ENCODE measurements at regions not wholly inside any gene's neighbourhood (a gene's known extent, or its start where the extent isn't known, plus 50 kb on each side); places are given as distances from the start of the nearest gene placed in this dataset.
"Not testable (repeated sequence)": the region's sequence is repeated elsewhere in the genome, so short reads cannot be mapped to it uniquely, and the experiment has no call there.

- ChIA-PET CTCF (interaction anchor here (0.7 kb wide), 1 partner anchor 652 kb away, joined by 5 read pairs; no protein-coding TSS in a partner anchor), POLR2A (interaction anchor here (0.6 to 0.7 kb wide), 2 partner anchors 334 to 1126 kb away, joined by 3 read pairs; no protein-coding TSS in a partner anchor)
- Mint-ChIP-seq H3K27me3 (ENCODE audit: insufficient read depth, unreplicated experiment) (peaks cover 78% of the 10 kb centered on the region), H3K4me3 (ENCODE audit: unreplicated experiment) (no peak overlapping the region), H3K36me3 (ENCODE audit: insufficient read depth, unreplicated experiment) (no peaks in the 10 kb centered on the region), H3K27ac (ENCODE audit: low read depth, unreplicated experiment) (no peak overlapping the region), H3K4me1 (ENCODE audit: insufficient read depth, unreplicated experiment) (no peaks in the 10 kb centered on the region), H3K9me3 (ENCODE audit: unreplicated experiment) (no peaks in the 10 kb centered on the region)
- TF ChIP-seq CTCF (IDR thresholded peaks at IDR 0.05; ENCODE audit: unreplicated experiment), result no peak
- DNase-seq (ENCODE audit: unreplicated experiment), result peak; percentile 6
- BruUV-seq (replicated peaks), result no TSS peak
- intact Hi-C loops (cut with micrococcal nuclease), result loop anchor here (1.0 kb wide), 1 partner anchor 609 kb away; no protein-coding TSS in a partner anchor
Observed at GRCh38 chr16:61432421-61432820, 603.8 kb downstream of the CDH8 start.

- TF ChIP-seq CTCF (IDR thresholded peaks at IDR 0.05; ENCODE audit: unreplicated experiment), result no peak
- CTCF ChIA-PET, result no interaction called here
- no peak overlapping the region for H3K27ac Mint-ChIP-seq (ENCODE audit: low read depth, unreplicated experiment)
Observed at GRCh38 chr16:61421111-61421510, 615.1 kb downstream of the CDH8 start.

GRCh38 chr16:61419791-61420190, 616.4 kb downstream of the CDH8 start:
- no peaks in the 10 kb centered on the region for H3K36me3 Mint-ChIP-seq (ENCODE audit: insufficient read depth, unreplicated experiment)
- intact Hi-C loops (cut with micrococcal nuclease), result no loop called here
- no peaks in the 10 kb centered on the region for H3K9me3 Mint-ChIP-seq (ENCODE audit: unreplicated experiment)
- H3K4me3 Mint-ChIP-seq (ENCODE audit: unreplicated experiment), result no peak overlapping the region
- H3K27ac Mint-ChIP-seq (ENCODE audit: low read depth, unreplicated experiment), result no peak overlapping the region
- no peak for DNase-seq (ENCODE audit: unreplicated experiment)
- H3K4me1 Mint-ChIP-seq (ENCODE audit: insufficient read depth, unreplicated experiment), result no peaks in the 10 kb centered on the region
- CTCF ChIA-PET, result no interaction called here
- peaks cover 34% of the 10 kb centered on the region for H3K27me3 Mint-ChIP-seq (ENCODE audit: insufficient read depth, unreplicated experiment)
- POLR2A ChIA-PET, result no interaction called here
- TF ChIP-seq CTCF (IDR thresholded peaks at IDR 0.05; ENCODE audit: unreplicated experiment), result no peak
- no TSS peak for BruUV-seq (replicated peaks)

More at GRCh38 chr16:61421111-61421510, 615.1 kb downstream of the CDH8 start:
- POLR2A ChIA-PET, result no interaction called here
- no peaks in the 10 kb centered on the region for H3K36me3 Mint-ChIP-seq (ENCODE audit: insufficient read depth, unreplicated experiment)
- H3K4me3 Mint-ChIP-seq (ENCODE audit: unreplicated experiment), result no peak overlapping the region
- H3K4me1 Mint-ChIP-seq (ENCODE audit: insufficient read depth, unreplicated experiment), result no peaks in the 10 kb centered on the region
- intact Hi-C loops (cut with micrococcal nuclease), result no loop called here
- peaks cover 27% of the 10 kb centered on the region for H3K27me3 Mint-ChIP-seq (ENCODE audit: insufficient read depth, unreplicated experiment)
- H3K9me3 Mint-ChIP-seq (ENCODE audit: unreplicated experiment), result no peaks in the 10 kb centered on the region
- DNase-seq (ENCODE audit: unreplicated experiment), result no peak
- BruUV-seq (replicated peaks), result no TSS peak

GRCh38 chr16:61418802-61419201, 617.4 kb downstream of the CDH8 start:
- CTCF ChIA-PET; POLR2A ChIA-PET; H3K4me1 Mint-ChIP-seq (ENCODE audit: insufficient read depth, unreplicated experiment): not testable (repeated sequence)

GRCh38 chr16:61415126-61415525, 621.1 kb downstream of the CDH8 start:
- no peak for DNase-seq (ENCODE audit: unreplicated experiment)
- H3K27me3 Mint-ChIP-seq (ENCODE audit: insufficient read depth, unreplicated experiment), result peaks cover 68% of the 10 kb centered on the region
- no peak overlapping the region for H3K27ac Mint-ChIP-seq (ENCODE audit: low read depth, unreplicated experiment)
- H3K9me3 Mint-ChIP-seq (ENCODE audit: unreplicated experiment), result no peaks in the 10 kb centered on the region
- TF ChIP-seq CTCF (IDR thresholded peaks at IDR 0.05; ENCODE audit: unreplicated experiment), result no peak
- POLR2A ChIA-PET, result no interaction called here
- no TSS peak for BruUV-seq (replicated peaks)
- no peaks in the 10 kb centered on the region for H3K36me3 Mint-ChIP-seq (ENCODE audit: insufficient read depth, unreplicated experiment)
- CTCF ChIA-PET, result interaction anchor here (0.9 kb wide), 1 partner anchor 23 kb away, joined by 3 read pairs; no protein-coding TSS in a partner anchor
- no peaks in the 10 kb centered on the region for H3K4me1 Mint-ChIP-seq (ENCODE audit: insufficient read depth, unreplicated experiment)
- intact Hi-C loops (cut with micrococcal nuclease), result no loop called here
- H3K4me3 Mint-ChIP-seq (ENCODE audit: unreplicated experiment), result no peak overlapping the region

More at GRCh38 chr16:61418802-61419201, 617.4 kb downstream of the CDH8 start:
- H3K27me3 Mint-ChIP-seq (ENCODE audit: insufficient read depth, unreplicated experiment), result peaks cover 44% of the 10 kb centered on the region
- H3K9me3 Mint-ChIP-seq (ENCODE audit: unreplicated experiment); BruUV-seq (replicated peaks); H3K36me3 Mint-ChIP-seq (ENCODE audit: insufficient read depth, unreplicated experiment); H3K27ac Mint-ChIP-seq (ENCODE audit: low read depth, unreplicated experiment); H3K4me3 Mint-ChIP-seq (ENCODE audit: unreplicated experiment); DNase-seq (ENCODE audit: unreplicated experiment); intact Hi-C loops (cut with micrococcal nuclease): not testable (repeated sequence)
